Ascending aorta (tissue), 2 donors: ENCODE measurements at regions not wholly inside any gene's neighbourhood (a gene's known extent, or its start where the extent isn't known, plus 50 kb on each side); places are given as distances from the start of the nearest gene placed in this dataset.

Experiments
- DNase-seq, 2 donors: peaks; one replicate each; pipeline ENCODE4 v3.0.0-alpha.2; 2019; ENCODE audit warnings: low spot score in 2 of 2
- H3K27ac ChIP-seq, 2 donors: fragments of 200-600 bp; sonication (generic); one replicate each; pipeline ENCODE4 v1.5.1; 2016 to 2017; ENCODE audit warnings: mild to moderate bottlenecking in 1 of 2
- H3K27me3 ChIP-seq: fragments of 200-600 bp; sonication (generic); one replicate; pipeline ENCODE4 v1.5.1; 2017
- H3K36me3 ChIP-seq, 2 donors: fragments of 200-600 bp; sonication (generic); one replicate each; pipeline ENCODE4 v1.5.1; 2016
- H3K4me1 ChIP-seq, 2 donors: fragments of 200-600 bp; sonication (generic); one replicate each; pipeline ENCODE4 v1.5.1; 2016 to 2017; ENCODE audit warnings: mild to moderate bottlenecking in 1 of 2
- H3K4me3 ChIP-seq, 2 donors: fragments of 200-600 bp; sonication (generic); one replicate each; pipeline ENCODE4 v1.5.1; 2016 to 2017; ENCODE audit warnings: mild to moderate bottlenecking in 1 of 2
- H3K9me3 ChIP-seq, 2 donors: fragments of 200-600 bp; sonication (generic); one replicate each; pipeline ENCODE4 v1.5.1; 2016
- intact Hi-C: fragments of 100-400 bp; cut with DNase I; formaldehyde crosslinking; loops from one replicate; pipeline ENCODE4 v1.15.1; 2023
- TF ChIP-seq, protein P1 (sequence below), 3 experiments: fragments of 200-600 bp in 2 of 3; fragments of 450-650 bp in 1 of 3; sonication (generic) in 2 of 3; IDR thresholded peaks; one replicate each; pipeline ENCODE4 v1.5.1; 2016 to 2019; ENCODE audit warnings: antibody characterized with exemption in 3 of 3, mild to moderate bottlenecking in 1 of 3, moderate library complexity in 1 of 3

DNA sequence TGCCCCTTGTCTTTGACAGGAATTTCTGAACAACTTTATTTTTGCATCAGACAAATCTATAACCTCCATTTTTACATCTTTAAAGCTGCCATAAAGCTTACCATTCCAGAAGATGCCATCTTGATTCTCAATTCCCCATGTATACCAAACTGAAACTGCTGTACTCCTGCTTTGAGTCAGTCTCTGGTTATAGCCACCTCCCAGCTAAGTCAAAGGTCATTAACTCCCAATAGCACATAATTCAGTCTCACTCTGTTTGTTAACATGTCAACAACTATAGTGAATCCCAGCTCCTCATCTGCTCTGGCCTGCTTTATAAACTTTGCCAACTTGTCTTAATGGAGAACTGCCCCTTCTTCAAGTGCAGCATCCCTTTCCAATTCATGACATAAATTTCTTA is 343.6 kb downstream of the FRK start:
- Histone ChIP-seq H3K27ac (no peak overlapping the region), H3K4me3 (no peak overlapping the region), H3K4me1 (no peaks in the 10 kb centered on the region), H3K9me3 (no peaks in the 10 kb centered on the region), H3K27me3 (no peaks in the 10 kb centered on the region), H3K36me3 (no peaks in the 10 kb centered on the region)
- TF ChIP-seq, protein P1, sequence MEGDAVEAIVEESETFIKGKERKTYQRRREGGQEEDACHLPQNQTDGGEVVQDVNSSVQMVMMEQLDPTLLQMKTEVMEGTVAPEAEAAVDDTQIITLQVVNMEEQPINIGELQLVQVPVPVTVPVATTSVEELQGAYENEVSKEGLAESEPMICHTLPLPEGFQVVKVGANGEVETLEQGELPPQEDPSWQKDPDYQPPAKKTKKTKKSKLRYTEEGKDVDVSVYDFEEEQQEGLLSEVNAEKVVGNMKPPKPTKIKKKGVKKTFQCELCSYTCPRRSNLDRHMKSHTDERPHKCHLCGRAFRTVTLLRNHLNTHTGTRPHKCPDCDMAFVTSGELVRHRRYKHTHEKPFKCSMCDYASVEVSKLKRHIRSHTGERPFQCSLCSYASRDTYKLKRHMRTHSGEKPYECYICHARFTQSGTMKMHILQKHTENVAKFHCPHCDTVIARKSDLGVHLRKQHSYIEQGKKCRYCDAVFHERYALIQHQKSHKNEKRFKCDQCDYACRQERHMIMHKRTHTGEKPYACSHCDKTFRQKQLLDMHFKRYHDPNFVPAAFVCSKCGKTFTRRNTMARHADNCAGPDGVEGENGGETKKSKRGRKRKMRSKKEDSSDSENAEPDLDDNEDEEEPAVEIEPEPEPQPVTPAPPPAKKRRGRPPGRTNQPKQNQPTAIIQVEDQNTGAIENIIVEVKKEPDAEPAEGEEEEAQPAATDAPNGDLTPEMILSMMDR (IDR thresholded peaks at IDR 0.05) = no peak
- no peak for DNase-seq
- intact Hi-C loops = no loop called here

GRCh38 chr6:115712291-115712961 is 348.3 kb downstream of the FRK start:
- Histone ChIP-seq H3K27ac (no peak overlapping the region), H3K27me3 (no peaks in the 10 kb centered on the region), H3K36me3 (no peaks in the 10 kb centered on the region), H3K4me3 (no peak overlapping the region), H3K9me3 (no peaks in the 10 kb centered on the region), H3K4me1 (no peaks in the 10 kb centered on the region)
- intact Hi-C loops = no loop called here
- DNase-seq = no peak
- TF ChIP-seq, protein P1 (IDR thresholded peaks at IDR 0.05) = no peak

DNA sequence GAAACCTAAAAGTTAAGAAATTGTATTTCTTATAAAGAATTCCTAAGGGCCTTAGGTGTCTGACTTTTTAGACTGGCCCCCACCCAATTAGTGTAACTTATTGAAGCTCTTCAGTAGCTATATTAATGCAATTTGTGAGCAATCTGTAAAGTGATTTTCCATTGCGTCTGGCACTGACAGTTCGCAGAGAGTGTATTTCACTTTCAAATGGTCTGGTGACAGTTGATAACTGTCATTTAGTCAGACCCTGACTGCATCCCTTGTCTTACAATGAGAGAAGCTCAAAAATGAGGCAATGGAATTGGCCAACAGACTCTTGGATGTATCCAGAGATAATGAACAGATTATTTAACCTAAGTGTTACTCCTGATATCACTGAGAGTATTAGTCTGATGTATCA is 351.8 kb downstream of the FRK start:
- Histone ChIP-seq H3K27me3 (no peaks in the 10 kb centered on the region), H3K36me3 (no peaks in the 10 kb centered on the region), H3K9me3 (no peaks in the 10 kb centered on the region), H3K4me1 (no peaks in the 10 kb centered on the region), H3K4me3 (no peak overlapping the region), H3K27ac (no peak overlapping the region)
- DNase-seq = no peak
- TF ChIP-seq, protein P1 (IDR thresholded peaks at IDR 0.05) = no peak
- intact Hi-C loops = no loop called here

GRCh38 chr6:115706981-115707380 is 353.7 kb downstream of the FRK start:
- Histone ChIP-seq H3K9me3 (no peaks in the 10 kb centered on the region), H3K27ac (no peak overlapping the region), H3K36me3 (no peaks in the 10 kb centered on the region), H3K27me3 (no peaks in the 10 kb centered on the region), H3K4me1 (no peaks in the 10 kb centered on the region), H3K4me3 (no peak overlapping the region)
- DNase-seq = no peak
- intact Hi-C loops = no loop called here
- TF ChIP-seq, protein P1 (IDR thresholded peaks at IDR 0.05) = no peak

DNA sequence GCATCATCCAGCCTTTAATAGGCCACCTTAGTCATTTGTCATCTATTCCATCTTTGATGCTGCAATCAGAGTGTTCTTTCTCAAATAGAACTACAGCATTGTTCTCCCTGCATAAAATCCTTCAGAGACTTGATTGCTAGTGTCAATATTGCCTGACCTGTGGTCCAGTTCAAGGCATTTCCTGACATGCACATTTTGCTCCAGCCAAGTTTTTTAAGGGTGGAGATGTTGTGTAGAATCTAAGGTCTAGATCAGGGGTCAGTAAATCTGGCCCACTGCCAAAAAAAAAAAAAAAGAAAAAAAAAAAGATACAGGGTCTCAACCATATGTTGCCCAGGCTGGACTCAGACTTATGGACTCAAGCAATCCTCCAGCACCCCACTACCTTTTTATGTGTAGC is 354.4 kb downstream of the FRK start:
- Histone ChIP-seq H3K27me3 (no peaks in the 10 kb centered on the region), H3K36me3 (no peaks in the 10 kb centered on the region), H3K4me1 (no peaks in the 10 kb centered on the region), H3K4me3 (no peak overlapping the region), H3K9me3 (no peaks in the 10 kb centered on the region), H3K27ac (no peak overlapping the region)
- intact Hi-C loops = no loop called here
- TF ChIP-seq, protein P1 (IDR thresholded peaks at IDR 0.05) = no peak
- no peak for DNase-seq

- H3K9me3 ChIP-seq = no peaks in the 10 kb centered on the region
- no peak for DNase-seq
- H3K36me3 ChIP-seq = no peaks in the 10 kb centered on the region
- no peaks in the 10 kb centered on the region for H3K27me3 ChIP-seq
- no peak overlapping the region for H3K4me3 ChIP-seq
- TF ChIP-seq, protein P1 (IDR thresholded peaks at IDR 0.05) = no peak
- intact Hi-C loops = no loop called here
- no peaks in the 10 kb centered on the region for H3K4me1 ChIP-seq
- H3K27ac ChIP-seq = no peak overlapping the region
These were observed 356.7 kb downstream of the FRK start for GRCh38 chr6:115704028-115704427.
